C4-2B (cell line): ENCODE measurements at regions not wholly inside any gene's neighbourhood (a gene's known extent, or its start where the extent isn't known, plus 50 kb on each side); places are given as distances from the start of the nearest gene placed in this dataset.

Source experiments
- ZFX ChIP-seq: fragments of 450-650 bp; IDR thresholded peaks from 2 replicates; pipeline ENCODE4 v1.6.1; 2017
- TF ChIP-seq, protein P1 (sequence below): fragments of 450-650 bp; conservative IDR thresholded peaks from 2 replicates; pipeline ENCODE4 v1.5.1; 2017; ENCODE audit warnings: mild to moderate bottlenecking

DNA sequence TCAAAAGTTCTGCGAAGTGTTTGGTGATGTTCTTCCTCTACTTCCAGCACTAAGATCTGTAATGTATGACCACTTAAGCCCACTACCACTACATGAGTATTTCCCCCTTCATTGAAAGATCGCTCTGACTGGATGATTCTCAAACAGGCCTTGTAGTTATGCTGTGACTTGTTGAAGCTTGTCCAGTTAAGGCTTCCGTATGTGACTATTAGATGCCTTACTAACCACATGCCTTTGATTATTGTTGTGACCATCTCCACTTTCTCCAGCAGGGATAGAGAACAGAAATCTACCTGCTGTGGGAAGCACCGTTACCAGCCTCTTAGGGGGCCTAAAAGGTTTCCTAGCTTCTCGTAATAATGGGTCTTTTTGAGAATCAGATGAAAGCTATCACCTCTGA, 81.1 kb downstream of the NOC3L start:
- TF ChIP-seq, protein P1, sequence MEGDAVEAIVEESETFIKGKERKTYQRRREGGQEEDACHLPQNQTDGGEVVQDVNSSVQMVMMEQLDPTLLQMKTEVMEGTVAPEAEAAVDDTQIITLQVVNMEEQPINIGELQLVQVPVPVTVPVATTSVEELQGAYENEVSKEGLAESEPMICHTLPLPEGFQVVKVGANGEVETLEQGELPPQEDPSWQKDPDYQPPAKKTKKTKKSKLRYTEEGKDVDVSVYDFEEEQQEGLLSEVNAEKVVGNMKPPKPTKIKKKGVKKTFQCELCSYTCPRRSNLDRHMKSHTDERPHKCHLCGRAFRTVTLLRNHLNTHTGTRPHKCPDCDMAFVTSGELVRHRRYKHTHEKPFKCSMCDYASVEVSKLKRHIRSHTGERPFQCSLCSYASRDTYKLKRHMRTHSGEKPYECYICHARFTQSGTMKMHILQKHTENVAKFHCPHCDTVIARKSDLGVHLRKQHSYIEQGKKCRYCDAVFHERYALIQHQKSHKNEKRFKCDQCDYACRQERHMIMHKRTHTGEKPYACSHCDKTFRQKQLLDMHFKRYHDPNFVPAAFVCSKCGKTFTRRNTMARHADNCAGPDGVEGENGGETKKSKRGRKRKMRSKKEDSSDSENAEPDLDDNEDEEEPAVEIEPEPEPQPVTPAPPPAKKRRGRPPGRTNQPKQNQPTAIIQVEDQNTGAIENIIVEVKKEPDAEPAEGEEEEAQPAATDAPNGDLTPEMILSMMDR: no peak
- TF ChIP-seq ZFX: no peak
